CD4-positive, alpha-beta memory T cell (primary cell): ENCODE measurements at regions not wholly inside any gene's neighbourhood (a gene's known extent, or its start where the extent isn't known, plus 50 kb on each side); places are given as distances from the start of the nearest gene placed in this dataset.

ENCODE experiments used
- CTCF ChIA-PET: fragments of 350-600 bp; sonication (Branson Sonifier 250); formaldehyde crosslinking; loops from one replicate; lab custom pipeline; 2021; ENCODE audit warnings: inconsistent platforms; ENCODE audit not compliant: partially characterized antibody; lab: Charles Lee
- POLR2A ChIA-PET: fragments of 350-600 bp; sonication (Branson Sonifier 250); formaldehyde crosslinking; loops from one replicate; lab custom pipeline; 2021; ENCODE audit not compliant: partially characterized antibody; lab: Charles Lee
- DNase-seq, 5 donors: peaks; one replicate each; pipeline versions ENCODE4 v3.0.0 to v3.0.0-alpha.2; 2020 to 2022; ENCODE audit warnings: mixed read lengths in 1 of 5
- H3K27ac ChIP-seq: one replicate; pipeline ENCODE4 v1.7.0; 2013; ENCODE audit warnings: low read depth, low read length
- H3K27me3 ChIP-seq: 2 replicates; pipeline ENCODE4 v1.7.0; 2013; ENCODE audit warnings: mild to moderate bottlenecking, low read length, moderate library complexity; ENCODE audit not compliant: insufficient read depth
- H3K36me3 ChIP-seq: 2 replicates; pipeline ENCODE4 v1.7.0; 2013; ENCODE audit warnings: mild to moderate bottlenecking, low read length, moderate library complexity; ENCODE audit not compliant: insufficient read depth
- H3K4me1 ChIP-seq: 2 replicates; pipeline ENCODE4 v1.7.0; 2013; ENCODE audit warnings: mild to moderate bottlenecking, low read length, moderate library complexity; ENCODE audit not compliant: insufficient read depth
- H3K4me3 ChIP-seq, 2 donors: one replicate each; pipeline ENCODE4 v1.7.0; 2013; ENCODE audit warnings: low read length in 2 of 2, mild to moderate bottlenecking in 1 of 2
- H3K9me3 ChIP-seq, 2 donors: one replicate each; pipeline ENCODE4 v1.7.0; 2013; ENCODE audit warnings: low read length in 2 of 2, control low read depth in 1 of 2; ENCODE audit not compliant: control insufficient read depth in 1 of 2
- H3K27ac Mint-ChIP-seq, 7 donors: one replicate each; pipeline ENCODE4 v1.8.0; 2020 to 2021; ENCODE audit warnings: mixed read lengths in 7 of 7, mild to moderate bottlenecking in 6 of 7, inconsistent platforms in 3 of 7, moderate library complexity in 3 of 7
- H3K27me3 Mint-ChIP-seq, 2 donors: one replicate each; pipeline ENCODE4 v1.8.0; 2020 to 2021; ENCODE audit warnings: mixed read lengths in 2 of 2
- H3K36me3 Mint-ChIP-seq, 2 donors: one replicate each; pipeline ENCODE4 v1.8.0; 2020 to 2021; ENCODE audit warnings: mixed read lengths in 2 of 2, inconsistent platforms in 1 of 2, mild to moderate bottlenecking in 1 of 2
- H3K4me1 Mint-ChIP-seq, 4 donors: one replicate each; pipeline ENCODE4 v1.8.0; 2020 to 2021; ENCODE audit warnings: mixed read lengths in 4 of 4, mild to moderate bottlenecking in 1 of 4
- H3K4me3 Mint-ChIP-seq, 8 donors: one replicate each; pipeline ENCODE4 v1.8.0; 2020 to 2021; ENCODE audit warnings: mixed read lengths in 8 of 8, mild to moderate bottlenecking in 7 of 8, moderate library complexity in 6 of 8, inconsistent platforms in 3 of 8
- H3K9me3 Mint-ChIP-seq, 8 donors: one replicate each; pipeline ENCODE4 v1.8.0; 2020 to 2021; ENCODE audit warnings: mixed read lengths in 8 of 8, mild to moderate bottlenecking in 5 of 8, inconsistent platforms in 3 of 8, moderate library complexity in 1 of 8
- intact Hi-C: fragments of 100-400 bp; cut with micrococcal nuclease; formaldehyde crosslinking; loops from one replicate; pipeline ENCODE4 v1.15.1; 2023

DNA sequence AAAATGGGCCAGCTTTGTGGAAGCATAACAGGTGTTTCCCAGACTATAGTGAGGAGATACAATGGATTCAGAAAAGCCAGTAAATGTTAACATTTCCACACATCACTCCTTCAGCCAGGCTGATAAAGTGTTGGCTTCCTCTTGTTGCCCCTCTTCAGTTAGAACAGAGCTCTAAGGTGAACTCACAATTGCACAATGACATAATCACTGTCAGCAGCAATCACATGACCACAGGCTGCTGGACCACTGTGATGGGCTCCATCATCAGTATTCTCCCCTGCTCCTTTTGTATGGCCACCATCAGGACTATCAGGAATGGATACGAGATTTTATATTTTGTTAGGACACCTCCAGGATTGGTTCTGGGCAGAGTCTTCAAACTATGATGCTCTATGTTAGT, 849.4 kb upstream of the GHITM start:
- intact Hi-C loops = no loop called here
- Histone ChIP-seq H3K9me3 (no peaks in the 10 kb centered on the region), H3K27me3 (no peaks in the 10 kb centered on the region), H3K36me3 (no peaks in the 10 kb centered on the region), H3K4me3 (no peak overlapping the region), H3K27ac (no peak overlapping the region), H3K4me1 (no peaks in the 10 kb centered on the region)
- ChIA-PET CTCF (no interaction called here), POLR2A (no interaction called here)
- no peaks in the 10 kb centered on the region for H3K4me1 Mint-ChIP-seq
- no peaks in the 10 kb centered on the region for H3K36me3 Mint-ChIP-seq
- H3K4me3 Mint-ChIP-seq = no peak overlapping the region
- H3K27ac Mint-ChIP-seq = no peak overlapping the region
- DNase-seq = no peak
- peaks cover 0 to 15% (median 6%) of the 10 kb centered on the region in 8 donors for H3K9me3 Mint-ChIP-seq
- H3K27me3 Mint-ChIP-seq = no peaks in the 10 kb centered on the region

DNA sequence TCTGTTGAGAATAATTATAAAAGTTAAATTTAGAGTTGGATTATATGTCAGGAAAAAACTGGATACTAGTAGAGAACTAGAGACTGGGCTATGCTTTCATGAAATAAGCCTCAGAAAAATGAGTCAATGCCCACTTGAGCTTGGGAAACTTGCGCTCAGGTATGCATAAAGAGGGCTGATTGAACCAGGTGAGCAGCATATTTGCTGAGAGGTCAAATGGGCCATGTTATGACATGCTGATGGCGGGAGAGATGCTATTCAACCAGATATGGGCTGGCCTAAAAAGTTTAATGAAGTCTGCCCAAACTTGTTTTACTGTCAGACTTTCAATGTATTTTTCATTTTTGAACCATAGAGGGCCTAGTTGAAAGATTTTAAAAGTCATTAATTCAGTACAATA, 837.6 kb upstream of the GHITM start:
- peaks cover 0 to 8% (median 4%) of the 10 kb centered on the region in 8 donors for H3K9me3 Mint-ChIP-seq
- intact Hi-C loops = no loop called here

DNA sequence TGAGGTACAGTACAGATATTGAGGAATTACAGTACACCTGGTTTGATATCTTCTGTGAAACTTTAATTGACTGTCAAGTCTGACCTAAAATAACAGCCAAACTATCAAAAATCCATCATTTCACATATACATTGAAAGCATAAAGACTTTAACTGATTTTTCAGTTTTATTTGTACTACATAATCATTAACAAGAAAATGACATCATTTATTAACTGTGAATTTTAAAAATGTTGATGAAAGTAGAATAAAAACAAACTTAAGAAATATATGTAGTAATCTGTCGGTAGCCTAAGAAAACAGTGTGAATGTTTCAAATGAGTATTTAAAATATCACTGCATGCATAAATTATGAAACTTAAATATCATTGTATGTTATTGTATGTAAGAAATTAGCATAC, 836.7 kb upstream of the GHITM start:
- Mint-ChIP-seq H3K27ac (no peak overlapping the region), H3K9me3 (peaks cover 0 to 7% (median 3%) of the 10 kb centered on the region in 8 donors), H3K27me3 (no peaks in the 10 kb centered on the region), H3K36me3 (no peaks in the 10 kb centered on the region), H3K4me3 (no peak overlapping the region), H3K4me1 (no peaks in the 10 kb centered on the region)
- Histone ChIP-seq H3K4me3 (no peak overlapping the region), H3K27ac (no peak overlapping the region), H3K27me3 (no peaks in the 10 kb centered on the region), H3K9me3 (peaks cover 0 to 4% of the 10 kb centered on the region in 2 donors), H3K36me3 (no peaks in the 10 kb centered on the region), H3K4me1 (no peaks in the 10 kb centered on the region)
- intact Hi-C loops = no loop called here
- DNase-seq = no peak
- POLR2A ChIA-PET = no interaction called here
- CTCF ChIA-PET = no interaction called here

More for the DNA sequence above, 837.6 kb upstream of the GHITM start:
- H3K27me3 ChIP-seq = no peaks in the 10 kb centered on the region
- H3K4me3 Mint-ChIP-seq = no peak overlapping the region
- no peak overlapping the region for H3K27ac Mint-ChIP-seq
- POLR2A ChIA-PET = no interaction called here
- no peak for DNase-seq
- H3K9me3 ChIP-seq = peaks cover 0 to 4% of the 10 kb centered on the region in 2 donors
- no peaks in the 10 kb centered on the region for H3K4me1 Mint-ChIP-seq
- H3K4me3 ChIP-seq = no peak overlapping the region
- no peaks in the 10 kb centered on the region for H3K36me3 Mint-ChIP-seq
- H3K36me3 ChIP-seq = no peaks in the 10 kb centered on the region
- no peaks in the 10 kb centered on the region for H3K27me3 Mint-ChIP-seq
- no peak overlapping the region for H3K27ac ChIP-seq
- no peaks in the 10 kb centered on the region for H3K4me1 ChIP-seq
- CTCF ChIA-PET = no interaction called here

DNA sequence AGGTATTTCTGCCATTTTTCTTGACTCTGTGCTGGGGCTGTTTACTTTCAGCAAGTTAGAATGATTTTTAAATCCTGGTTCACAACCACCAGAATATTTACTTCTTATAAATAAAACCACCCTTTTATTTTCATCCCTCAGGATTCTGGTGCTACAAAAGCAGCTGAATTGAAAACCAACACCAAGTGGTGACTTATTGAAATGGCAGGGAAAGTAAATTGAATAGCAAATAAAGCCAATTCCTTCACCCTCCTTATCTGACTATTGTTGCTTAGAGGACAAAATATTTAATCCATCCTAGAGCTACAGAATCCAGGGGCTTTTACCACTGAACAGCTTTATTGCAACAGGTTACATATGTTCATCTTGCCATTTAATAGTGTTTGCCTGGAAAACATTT, 828.6 kb upstream of the GHITM start:
- Histone ChIP-seq H3K4me1 (no peaks in the 10 kb centered on the region), H3K4me3 (no peak overlapping the region), H3K9me3 (peaks cover 0 to 7% of the 10 kb centered on the region in 2 donors), H3K36me3 (no peaks in the 10 kb centered on the region), H3K27me3 (no peaks in the 10 kb centered on the region), H3K27ac (no peak overlapping the region)
- Mint-ChIP-seq H3K4me3 (no peak overlapping the region), H3K4me1 (no peaks in the 10 kb centered on the region), H3K27me3 (no peaks in the 10 kb centered on the region), H3K36me3 (no peaks in the 10 kb centered on the region), H3K27ac (no peak overlapping the region), H3K9me3 (peaks cover 0 to 18% (median 4%) of the 10 kb centered on the region in 8 donors)
- POLR2A ChIA-PET = no interaction called here
- intact Hi-C loops = no loop called here
- no peak for DNase-seq
- CTCF ChIA-PET = no interaction called here

DNA sequence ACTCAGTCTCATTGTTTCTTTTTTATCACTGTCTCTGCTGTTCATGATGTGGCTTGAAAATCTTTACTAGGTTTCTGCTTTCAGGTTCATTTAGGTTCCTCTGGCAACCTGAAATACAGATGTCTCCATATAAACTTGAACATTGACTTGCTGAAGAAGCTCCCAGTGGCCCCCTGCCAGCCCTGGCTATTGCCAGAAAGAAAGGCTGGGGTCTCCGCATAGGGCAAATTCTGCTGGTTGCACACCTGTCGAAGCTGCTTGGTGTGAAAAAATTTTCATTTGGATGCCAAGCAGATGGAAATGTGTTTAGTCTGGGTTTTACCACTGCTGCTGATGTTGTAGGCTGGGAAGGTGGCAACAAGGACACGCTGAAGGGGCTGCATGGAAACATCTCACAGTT, 826.7 kb upstream of the GHITM start:
- Histone ChIP-seq H3K27me3 (no peaks in the 10 kb centered on the region), H3K36me3 (no peaks in the 10 kb centered on the region), H3K4me3 (no peak overlapping the region), H3K4me1 (no peaks in the 10 kb centered on the region), H3K9me3 (peaks cover 0 to 3% of the 10 kb centered on the region in 2 donors), H3K27ac (no peak overlapping the region)
- Mint-ChIP-seq H3K9me3 (peaks cover 0 to 18% (median 8%) of the 10 kb centered on the region in 8 donors), H3K36me3 (no peaks in the 10 kb centered on the region), H3K4me3 (no peak overlapping the region), H3K4me1 (no peaks in the 10 kb centered on the region), H3K27ac (no peak overlapping the region), H3K27me3 (no peaks in the 10 kb centered on the region)
- ChIA-PET CTCF (no interaction called here), POLR2A (no interaction called here)
- intact Hi-C loops = no loop called here
- DNase-seq = no peak

DNA sequence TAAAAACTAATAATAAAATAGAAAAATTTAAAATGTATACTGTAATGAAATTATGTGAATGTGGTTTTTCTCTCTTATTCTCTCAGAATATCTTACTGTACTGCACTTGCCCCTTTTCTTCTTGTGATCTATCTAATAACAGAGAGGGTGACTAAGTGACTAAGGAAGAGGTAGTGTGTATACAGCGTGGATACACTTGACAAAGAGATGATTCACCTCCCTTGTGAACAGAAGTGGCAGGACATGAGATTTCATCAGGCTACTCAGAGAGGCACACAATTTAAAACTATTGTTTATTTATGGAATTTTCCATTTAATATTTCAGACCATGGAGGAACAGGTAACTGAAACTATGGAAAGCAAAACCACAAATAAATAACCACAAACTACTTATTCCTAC, 806.6 kb upstream of the GHITM start:
- ChIA-PET CTCF (no interaction called here), POLR2A (no interaction called here)
- Histone ChIP-seq H3K27ac (no peak overlapping the region), H3K27me3 (no peaks in the 10 kb centered on the region), H3K9me3 (no peaks in the 10 kb centered on the region), H3K4me1 (no peaks in the 10 kb centered on the region), H3K36me3 (no peaks in the 10 kb centered on the region), H3K4me3 (no peak overlapping the region)
- no peaks in the 10 kb centered on the region for H3K4me1 Mint-ChIP-seq
- peaks cover 0 to 12% (median 6%) of the 10 kb centered on the region in 8 donors for H3K9me3 Mint-ChIP-seq
- no peaks in the 10 kb centered on the region for H3K36me3 Mint-ChIP-seq
- DNase-seq = no peak
- no peaks in the 10 kb centered on the region for H3K27me3 Mint-ChIP-seq
- H3K27ac Mint-ChIP-seq = no peak overlapping the region
- no peak overlapping the region for H3K4me3 Mint-ChIP-seq
- intact Hi-C loops = no loop called here

DNA sequence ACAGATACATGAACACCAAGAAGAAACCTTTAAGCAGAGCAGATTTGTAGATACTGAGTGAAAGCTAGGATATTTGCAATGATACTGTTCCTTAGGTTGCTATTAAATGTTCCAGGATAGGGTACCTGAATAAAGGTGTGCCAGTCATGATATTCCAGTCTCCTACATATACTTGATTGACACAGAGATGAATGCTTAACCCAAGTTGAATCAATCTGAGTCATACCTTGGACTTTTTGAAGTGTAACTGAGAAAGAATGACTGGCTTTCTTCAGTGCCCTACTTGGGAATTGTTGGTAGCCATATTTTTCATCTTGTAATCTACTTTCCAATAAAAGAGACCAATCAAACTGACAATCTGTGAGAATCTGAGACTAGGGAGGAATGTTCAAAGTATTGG, 805.7 kb upstream of the GHITM start:
- Histone ChIP-seq H3K4me3 (no peak overlapping the region), H3K27me3 (no peaks in the 10 kb centered on the region), H3K27ac (no peak overlapping the region), H3K4me1 (no peaks in the 10 kb centered on the region), H3K9me3 (no peaks in the 10 kb centered on the region), H3K36me3 (no peaks in the 10 kb centered on the region)
- H3K4me3 Mint-ChIP-seq = no peak overlapping the region
- POLR2A ChIA-PET = no interaction called here
- H3K4me1 Mint-ChIP-seq = no peaks in the 10 kb centered on the region
- H3K9me3 Mint-ChIP-seq = peaks cover 0 to 13% (median 6%) of the 10 kb centered on the region in 8 donors
- no peak for DNase-seq
- H3K27ac Mint-ChIP-seq = no peak overlapping the region
- H3K36me3 Mint-ChIP-seq = no peaks in the 10 kb centered on the region
- H3K27me3 Mint-ChIP-seq = no peaks in the 10 kb centered on the region
- intact Hi-C loops = no loop called here
- CTCF ChIA-PET = no interaction called here

DNA sequence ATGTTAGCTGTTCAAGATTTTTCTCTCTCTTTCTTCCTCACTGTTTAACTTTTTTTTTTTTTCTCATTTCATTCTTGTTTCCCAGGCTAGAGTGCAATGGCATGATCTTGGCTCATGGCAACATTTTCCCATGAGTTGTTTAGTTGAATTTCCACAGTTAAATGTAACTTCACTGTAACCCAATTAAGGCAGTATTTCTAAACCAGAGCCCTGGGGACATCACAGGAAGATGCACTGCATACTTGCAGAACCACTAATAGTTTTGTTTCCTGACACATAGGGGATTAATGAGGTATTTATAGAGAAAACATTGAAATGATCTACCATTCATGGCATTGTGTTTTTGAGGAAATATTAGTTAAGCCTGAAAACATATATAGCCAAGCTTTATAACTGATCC, 795.6 kb upstream of the GHITM start:
- POLR2A ChIA-PET = no interaction called here
- Histone ChIP-seq H3K4me3 (no peak overlapping the region), H3K4me1 (no peaks in the 10 kb centered on the region), H3K36me3 (no peaks in the 10 kb centered on the region), H3K9me3 (no peaks in the 10 kb centered on the region), H3K27ac (no peak overlapping the region), H3K27me3 (no peaks in the 10 kb centered on the region)
- Mint-ChIP-seq H3K27ac (no peak overlapping the region), H3K4me1 (no peaks in the 10 kb centered on the region), H3K9me3 (peaks cover 2 to 19% (median 8%) of the 10 kb centered on the region in 8 donors), H3K4me3 (no peak overlapping the region), H3K36me3 (no peaks in the 10 kb centered on the region), H3K27me3 (peaks cover 0 to 1% of the 10 kb centered on the region in 2 donors)
- CTCF ChIA-PET = no interaction called here
- intact Hi-C loops = no loop called here
- DNase-seq = no peak
